Hematopoietic multipotent progenitor cell (in vitro differentiated cells): ENCODE measurements at regions not wholly inside any gene's neighbourhood (a gene's known extent, or its start where the extent isn't known, plus 50 kb on each side); places are given as distances from the start of the nearest gene placed in this dataset.

ENCODE experiments used
- DNase-seq, 3 donors: peaks; one replicate each; pipeline ENCODE4 v3.0.0-alpha.2; 2011 to 2015; ENCODE audit warnings: low read depth in 2 of 3, low spot score in 2 of 3

DNA sequence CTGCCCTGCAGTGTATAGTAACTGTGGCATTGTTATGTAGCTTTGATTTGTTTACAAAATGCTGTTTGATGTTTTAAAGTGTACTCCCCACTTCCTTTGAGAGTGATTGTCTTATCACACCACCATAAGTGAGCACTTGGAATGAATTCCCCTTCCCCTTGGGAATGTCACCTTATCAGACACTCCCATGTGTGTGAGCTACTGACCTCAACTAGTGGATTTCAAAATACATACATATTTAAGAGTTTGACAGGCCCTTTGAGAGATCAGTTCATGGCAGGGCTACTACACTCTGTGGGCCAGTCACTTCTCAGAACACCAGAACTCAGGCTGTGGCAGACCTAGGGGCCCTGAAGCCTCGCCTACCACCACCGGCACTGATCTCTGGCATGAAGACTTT, 547.6 kb downstream of the NR2F2 start:
- DNase-seq: no peak

- DNase-seq: no peak
Measured at GRCh38 chr15:96882121-96882772, 551.7 kb downstream of the NR2F2 start.

DNA sequence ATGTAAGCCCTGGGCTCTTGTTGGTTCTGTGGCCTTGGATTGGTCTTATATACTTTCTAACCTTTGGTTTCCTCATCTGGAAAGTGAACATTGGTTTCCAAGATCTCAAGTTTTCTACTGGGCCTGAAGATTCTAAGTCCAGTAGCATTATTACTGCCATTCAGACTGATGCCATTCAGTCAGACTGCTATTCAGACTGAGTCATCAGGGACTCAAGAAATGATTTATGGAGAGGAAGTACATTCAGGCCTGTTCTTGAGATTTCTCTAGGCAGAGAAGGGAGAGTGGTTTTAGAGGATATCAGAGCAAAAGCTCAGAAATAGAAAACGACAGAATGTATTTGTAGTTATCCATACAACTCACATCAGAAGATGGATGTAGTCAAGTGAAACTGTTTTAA, 557.2 kb downstream of the NR2F2 start:
- peak in 1 of 3 donors; percentile 14 for DNase-seq

DNA sequence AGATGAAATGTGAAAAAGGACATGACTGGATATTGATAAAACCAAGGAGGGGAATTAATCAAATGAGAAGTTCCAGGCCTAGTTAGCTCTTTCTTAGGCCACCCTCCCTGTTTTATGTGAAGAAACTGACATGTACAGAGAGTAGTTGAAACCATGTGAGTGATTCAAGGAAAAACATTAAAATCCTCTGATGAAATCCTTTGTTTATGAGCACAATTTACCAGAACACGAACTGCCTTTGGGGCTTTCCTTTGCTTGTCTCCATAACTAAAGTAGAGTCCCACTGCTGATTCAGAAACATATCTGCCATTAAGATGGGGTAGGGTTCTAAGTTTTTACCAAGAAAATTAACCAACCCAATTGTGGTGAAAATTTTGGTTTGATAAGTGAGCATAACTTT, 558.3 kb downstream of the NR2F2 start:
- no peak for DNase-seq

DNA sequence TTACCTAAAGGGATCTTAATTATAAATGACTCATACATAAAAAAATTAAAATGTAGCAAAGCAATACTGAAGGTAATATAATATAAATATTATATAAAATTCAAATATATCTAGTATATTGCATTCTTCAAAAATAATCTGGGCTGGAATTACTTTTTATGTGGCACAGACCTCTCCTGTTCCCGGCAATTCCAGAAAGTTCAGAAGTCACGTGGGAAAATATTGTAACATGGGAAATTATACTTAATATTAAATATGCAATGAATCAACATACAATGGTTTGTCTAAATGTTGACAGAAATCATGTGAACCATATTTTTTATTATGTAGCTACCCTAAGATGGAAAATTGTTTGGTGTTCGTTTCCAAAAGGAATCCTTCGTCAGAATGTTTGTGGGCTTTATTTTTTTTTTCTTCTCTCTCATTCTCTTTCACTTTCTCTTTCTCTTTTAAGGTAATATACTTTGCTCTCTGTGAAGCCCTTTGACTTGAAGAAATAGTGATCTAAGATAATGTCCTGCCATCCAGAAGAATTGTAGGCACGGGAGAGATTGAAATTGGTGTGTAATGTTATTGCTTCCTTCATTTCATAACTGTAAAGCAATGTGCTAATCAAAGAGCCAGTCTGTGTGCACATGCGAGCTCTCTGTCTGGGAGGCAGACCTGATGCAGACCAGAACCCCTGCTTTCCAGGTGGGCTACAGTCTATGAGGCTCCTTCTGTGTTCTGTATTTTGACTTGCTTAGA, 559.4 kb downstream of the NR2F2 start:
- DNase-seq: peak in 1 of 3 donors; percentile 2

DNA sequence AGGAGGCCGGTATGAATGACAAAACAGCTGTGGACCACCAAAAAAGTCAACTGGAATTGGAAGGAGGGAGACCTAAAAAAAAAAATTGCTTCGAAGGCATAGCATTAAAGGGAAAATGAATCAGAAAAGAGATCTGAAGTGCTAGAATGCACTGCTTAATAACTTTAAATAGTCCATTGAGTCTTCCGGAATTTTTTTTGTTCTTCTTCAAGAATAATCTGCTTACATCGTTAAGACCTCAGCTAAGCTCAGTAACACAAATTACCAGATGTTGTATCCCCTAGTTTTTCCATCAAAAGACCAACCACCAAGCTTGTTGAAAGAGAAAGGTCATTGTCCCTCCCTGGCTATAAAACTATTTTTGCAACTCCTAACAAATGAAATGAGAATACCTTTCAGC, 560.5 kb downstream of the NR2F2 start:
- no peak for DNase-seq

- DNase-seq: peak in 1 of 3 donors; percentile 2
Measured at GRCh38 chr15:96893159-96893906, 562.8 kb downstream of the NR2F2 start.

DNA sequence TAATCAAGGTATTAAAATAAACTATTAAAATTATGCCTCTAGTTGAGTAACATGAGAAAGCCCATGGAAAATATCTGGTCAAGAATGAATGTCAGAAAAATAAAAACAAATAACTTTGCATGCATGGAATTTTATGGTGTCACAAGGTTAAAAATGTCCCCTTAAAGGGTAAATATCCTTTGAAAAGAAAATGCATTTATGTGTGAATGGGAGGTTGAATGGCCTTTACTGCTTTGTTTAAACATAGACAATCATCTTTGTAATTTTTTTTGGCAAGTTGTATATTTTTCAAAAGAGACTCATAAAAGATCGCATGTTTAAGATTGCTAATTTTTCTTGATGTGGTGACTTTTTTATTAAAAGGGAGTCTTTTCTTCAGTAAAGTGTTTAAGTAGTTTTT, 564.2 kb downstream of the NR2F2 start:
- no peak for DNase-seq

DNA sequence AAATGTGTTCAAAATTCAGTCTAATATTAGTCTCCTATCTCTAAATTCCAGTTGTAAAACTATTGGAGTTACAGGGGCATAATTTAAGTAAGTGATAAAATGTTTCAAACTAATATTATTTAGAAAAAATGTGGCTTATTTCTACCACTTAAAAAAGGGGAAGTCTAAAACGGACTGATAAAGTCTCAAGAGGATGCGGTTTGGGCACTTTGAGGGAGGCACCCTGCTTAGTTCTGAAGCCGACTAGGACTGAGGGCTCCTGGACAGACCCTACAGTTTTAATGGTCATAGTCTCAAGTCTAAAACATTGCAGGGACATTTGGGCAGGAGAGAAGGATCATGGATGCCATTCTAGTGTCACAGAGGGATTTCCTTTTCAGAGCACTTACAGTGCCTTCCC, 566.3 kb downstream of the NR2F2 start:
- peak in 2 of 3 donors; percentile 28 to 67 for DNase-seq

DNA sequence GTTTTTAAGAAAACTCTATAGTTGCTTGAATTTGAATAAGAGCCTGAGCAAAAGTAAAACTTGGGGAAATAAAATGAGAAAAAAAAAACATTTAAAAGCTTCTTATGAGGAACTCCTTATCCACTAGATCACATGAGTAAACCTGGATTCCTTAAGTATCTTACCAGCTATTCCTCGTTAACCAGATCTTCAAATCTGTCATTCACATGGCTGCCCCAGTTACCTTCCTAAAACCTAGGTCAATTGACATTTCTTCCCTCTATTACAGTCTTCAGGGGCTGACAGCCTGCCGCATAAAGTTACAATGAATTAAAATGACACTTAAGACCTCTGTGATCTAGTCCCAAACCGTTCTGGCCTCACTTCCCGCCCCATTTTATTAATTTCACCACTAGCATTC, 583.6 kb downstream of the NR2F2 start:
- DNase-seq: no peak

DNA sequence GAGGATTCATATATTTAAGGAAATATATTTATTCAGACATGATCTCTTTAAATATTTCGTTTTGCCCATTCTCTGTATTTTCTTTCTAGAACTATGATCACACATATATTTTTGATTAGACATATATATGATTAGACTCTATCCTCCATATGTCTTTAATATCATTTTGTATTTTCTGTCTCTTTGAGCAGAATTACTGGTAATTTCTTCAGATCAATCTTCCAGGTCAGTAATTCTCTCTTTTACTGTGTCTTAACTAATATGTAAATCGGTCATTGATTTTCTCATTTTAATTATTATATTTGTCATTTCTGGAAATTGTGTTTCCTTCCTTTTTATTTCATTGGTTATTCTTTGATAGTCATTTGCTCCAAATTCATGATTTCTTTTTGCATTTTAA, 586.2 kb downstream of the NR2F2 start:
- DNase-seq: no peak

- DNase-seq: no peak
Measured at GRCh38 chr15:96924570-96924969, 594.1 kb downstream of the NR2F2 start.

- no peak for DNase-seq
Measured at GRCh38 chr15:96947296-96948229, 617.1 kb downstream of the NR2F2 start.

- DNase-seq: no peak
Measured at GRCh38 chr15:96948981-96949380, 618.5 kb downstream of the NR2F2 start.

DNA sequence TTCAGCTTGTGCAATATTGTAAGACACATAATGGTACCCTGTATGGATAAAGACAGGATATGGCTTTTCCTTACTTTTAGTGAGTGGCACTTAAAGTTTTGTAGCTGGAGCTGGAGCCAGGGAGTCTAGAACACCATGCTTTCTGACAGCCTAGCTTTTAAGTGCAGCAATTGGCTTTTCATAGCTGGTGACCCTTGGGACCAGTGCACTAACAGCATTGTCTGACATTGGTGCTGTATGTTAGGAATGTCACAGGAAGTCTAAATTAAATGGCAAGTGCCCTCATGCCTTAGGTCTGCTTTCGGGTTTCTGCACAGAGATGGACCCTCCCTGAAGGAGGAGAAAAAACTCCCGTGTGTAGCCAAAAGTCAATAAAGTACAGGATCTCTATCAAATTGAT, 628.2 kb downstream of the NR2F2 start:
- DNase-seq: no peak

GRCh38 chr15:96959501-96959900, 629.0 kb downstream of the NR2F2 start:
- DNase-seq: no peak

- DNase-seq: no peak
Measured at GRCh38 chr15:96960711-96961480, 630.4 kb downstream of the NR2F2 start.

- no peak for DNase-seq
Measured at GRCh38 chr15:96966554-96966953, 636.1 kb downstream of the NR2F2 start.

DNA sequence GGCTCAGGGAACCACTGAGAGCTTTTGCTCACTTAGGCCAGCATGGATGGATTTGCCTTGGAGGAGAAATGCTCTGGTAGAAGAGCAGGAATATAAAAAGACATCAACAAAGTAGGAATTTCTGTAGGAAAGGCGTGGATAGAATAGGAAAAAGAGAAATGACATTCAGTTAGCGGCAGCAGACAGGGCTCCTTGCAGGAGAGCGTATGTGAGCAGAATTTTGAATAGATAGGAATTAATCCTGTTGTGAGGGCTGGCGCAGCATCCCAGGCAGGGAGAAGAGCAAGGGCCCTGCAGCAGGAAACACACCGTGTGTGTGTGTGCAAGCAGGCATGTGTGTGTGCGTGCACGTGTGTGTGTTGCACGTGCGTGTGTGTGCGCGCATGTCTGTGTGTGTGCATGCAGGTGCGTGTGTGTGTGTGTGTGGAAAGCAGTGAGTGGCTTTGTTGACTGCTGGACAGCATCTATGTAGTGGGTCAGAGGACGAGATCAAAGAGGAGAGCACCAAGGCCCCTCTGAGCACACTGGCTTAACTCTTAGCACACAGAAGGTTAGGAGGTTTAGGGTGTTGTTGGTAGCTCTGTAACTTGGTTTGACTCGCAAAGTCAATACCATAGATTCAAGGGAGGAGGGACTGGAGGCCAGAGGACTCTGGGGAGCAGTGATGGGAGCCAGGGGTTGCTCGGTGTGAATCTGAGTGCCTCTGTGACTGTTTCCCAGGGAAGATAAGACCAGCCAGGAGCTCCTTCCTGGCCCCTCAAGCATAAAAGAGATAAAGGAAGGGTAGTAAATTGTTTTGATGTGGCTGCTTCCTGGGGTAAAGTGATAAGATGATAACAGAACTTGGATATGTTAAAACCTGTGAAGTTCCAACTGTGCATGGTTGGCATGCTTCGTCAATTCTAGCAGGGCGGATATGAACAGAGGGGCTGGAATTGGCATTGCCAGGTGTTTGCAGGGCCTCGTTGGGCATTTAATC, 639.5 kb downstream of the NR2F2 start:
- no peak for DNase-seq
